HUES64 (cell line): ENCODE measurements at regions not wholly inside any gene's neighbourhood (a gene's known extent, or its start where the extent isn't known, plus 50 kb on each side); places are given as distances from the start of the nearest gene placed in this dataset.
"Not testable (repeated sequence)": the region's sequence is repeated elsewhere in the genome, so short reads cannot be mapped to it uniquely, and the experiment has no call there.

ENCODE experiments used
- H3K27ac ChIP-seq: 2 replicates; pipeline ENCODE4 v1.7.0; 2013; ENCODE audit warnings: low read depth, low read length, inconsistent platforms
- H3K27me3 ChIP-seq: 2 replicates; pipeline ENCODE4 v1.6.1; 2013; ENCODE audit warnings: mild to moderate bottlenecking, low read length; ENCODE audit not compliant: insufficient read depth
- H3K36me3 ChIP-seq: 2 replicates; pipeline ENCODE4 v1.6.1; 2013; ENCODE audit warnings: mild to moderate bottlenecking, low read length; ENCODE audit not compliant: insufficient read depth
- H3K4me1 ChIP-seq: 2 replicates; pipeline ENCODE4 v1.6.1; 2013; ENCODE audit warnings: mild to moderate bottlenecking, low read length, moderate library complexity; ENCODE audit not compliant: insufficient read depth
- H3K4me3 ChIP-seq: 2 replicates; pipeline ENCODE4 v1.5.1; 2013; ENCODE audit warnings: mild to moderate bottlenecking, low read length, moderate library complexity
- H3K9ac ChIP-seq: 2 replicates; pipeline ENCODE4 v1.6.1; 2013; ENCODE audit warnings: mild to moderate bottlenecking, low read depth, low read length
- H3K9me3 ChIP-seq: 2 replicates; pipeline ENCODE4 v1.6.1; 2013; ENCODE audit warnings: low read depth, low read length; ENCODE audit not compliant: insufficient read depth
- WGBS: fragments of 150-250, 120-280 bp; methylation state at CpG from one replicate; pipeline ENCODE4 v1.1.7; 2013; ENCODE audit warnings: missing lambda C conversion rate; 5-methylcytosine and 5-hydroxymethylcytosine counted together

- Histone ChIP-seq H3K9ac (no peak overlapping the region), H3K4me1 (no peaks in the 10 kb centered on the region), H3K36me3 (no peaks in the 10 kb centered on the region), H3K27ac (no peak overlapping the region), H3K4me3 (no peak overlapping the region), H3K27me3 (no peaks in the 10 kb centered on the region), H3K9me3 (no peaks in the 10 kb centered on the region)
- 83% methylated on average over 2 of the region's 2 CpGs for WGBS
These were observed 182.6 kb downstream of the ATOH1 start for GRCh38 chr4:94011190-94011589.

DNA sequence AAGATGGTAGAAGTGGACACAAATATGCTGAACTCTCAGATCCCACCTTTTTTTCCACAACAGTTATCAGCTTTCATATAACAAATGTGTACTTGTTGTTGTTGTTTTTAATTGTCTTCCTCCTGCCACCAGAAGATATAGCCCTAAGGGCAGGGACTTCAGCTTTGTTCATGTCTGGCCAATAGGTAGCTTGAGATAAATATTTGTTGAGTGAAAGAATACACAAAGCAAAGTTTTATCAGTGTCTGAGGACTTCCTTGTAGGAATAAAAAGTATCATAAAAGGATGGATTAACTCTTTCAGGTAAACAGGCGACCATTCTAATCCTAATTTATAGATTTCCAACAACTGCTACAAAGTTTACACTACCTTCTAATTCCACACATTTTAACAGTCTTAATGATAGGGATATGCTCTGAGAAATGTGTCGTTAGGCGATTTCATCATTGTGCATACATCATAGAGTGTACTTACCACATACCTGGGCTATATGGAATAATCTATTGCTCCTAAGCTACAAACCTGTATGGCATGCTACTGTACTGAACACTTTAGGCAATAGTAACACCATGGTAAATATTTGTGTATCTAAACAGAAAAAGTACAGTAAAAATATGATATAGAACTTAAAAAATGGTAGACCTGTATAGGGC lies 186.1 kb downstream of the ATOH1 start:
- Histone ChIP-seq H3K4me3 (no peak overlapping the region), H3K27ac (no peak overlapping the region), H3K9me3 (0 out of 2 replicates have a peak, but pooled peaks cover 2% of the 10 kb centered on the region), H3K36me3 (no peaks in the 10 kb centered on the region), H3K4me1 (no peaks in the 10 kb centered on the region), H3K9ac (no peak overlapping the region), H3K27me3 (no peaks in the 10 kb centered on the region)
- 100% methylated on average over 2 of the region's 3 CpGs for WGBS

DNA sequence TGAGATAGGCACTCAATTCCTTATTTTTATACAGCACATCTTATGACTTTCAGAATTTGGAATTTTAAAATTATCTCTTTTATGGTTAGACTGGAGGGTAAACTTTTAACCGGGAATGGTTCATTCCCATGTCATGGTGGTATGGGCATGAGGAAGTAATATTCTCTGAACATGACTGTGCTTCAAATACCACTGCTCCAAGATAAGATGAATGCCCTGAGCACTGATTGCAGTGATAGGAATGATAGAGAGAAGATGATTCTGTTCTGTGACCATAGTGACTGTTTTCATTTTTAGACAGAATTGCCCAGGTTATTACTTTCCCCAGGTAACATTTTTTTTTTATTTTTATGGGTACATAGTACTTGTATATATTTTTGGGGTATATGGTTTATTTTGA lies 187.4 kb downstream of the ATOH1 start:
- WGBS = 96% methylated on average over 1 of the region's 1 CpG
- 0 out of 2 replicates have a peak, but pooled peaks cover 2% of the 10 kb centered on the region for H3K9me3 ChIP-seq

DNA sequence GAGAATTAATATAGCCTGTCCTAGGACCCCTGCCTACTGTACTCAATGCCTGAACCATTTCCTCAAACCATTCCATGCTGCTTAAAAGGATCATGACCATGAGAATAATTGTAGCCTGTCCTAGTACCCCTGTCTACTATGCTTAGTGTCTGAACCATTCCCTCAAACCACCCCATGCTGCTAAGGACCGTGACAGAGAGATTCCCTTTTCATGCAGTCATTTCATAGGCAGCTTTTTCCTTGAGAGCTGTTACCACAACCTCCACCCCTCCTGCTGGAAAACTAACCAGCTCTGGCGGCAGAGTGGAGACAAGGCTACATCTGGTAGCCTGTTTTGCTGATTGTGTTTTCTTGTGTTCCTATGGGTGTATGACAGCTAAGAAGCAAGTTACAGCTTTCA lies 174.9 kb upstream of the SMARCAD1 start:
- Histone ChIP-seq H3K27me3 (no peaks in the 10 kb centered on the region), H3K4me1 (peaks cover 7% of the 10 kb centered on the region), H3K36me3 (no peaks in the 10 kb centered on the region), H3K4me3 (no peak overlapping the region), H3K9me3 (no peaks in the 10 kb centered on the region), H3K27ac (no peak overlapping the region), H3K9ac (no peak overlapping the region)
- WGBS = 40% methylated on average over 2 of the region's 2 CpGs

More for the DNA sequence above, 187.4 kb downstream of the ATOH1 start:
- no peaks in the 10 kb centered on the region for H3K27me3 ChIP-seq
- H3K36me3 ChIP-seq = no peaks in the 10 kb centered on the region
- H3K4me3 ChIP-seq = no peak overlapping the region
- no peak overlapping the region for H3K9ac ChIP-seq
- no peaks in the 10 kb centered on the region for H3K4me1 ChIP-seq
- no peak overlapping the region for H3K27ac ChIP-seq

DNA sequence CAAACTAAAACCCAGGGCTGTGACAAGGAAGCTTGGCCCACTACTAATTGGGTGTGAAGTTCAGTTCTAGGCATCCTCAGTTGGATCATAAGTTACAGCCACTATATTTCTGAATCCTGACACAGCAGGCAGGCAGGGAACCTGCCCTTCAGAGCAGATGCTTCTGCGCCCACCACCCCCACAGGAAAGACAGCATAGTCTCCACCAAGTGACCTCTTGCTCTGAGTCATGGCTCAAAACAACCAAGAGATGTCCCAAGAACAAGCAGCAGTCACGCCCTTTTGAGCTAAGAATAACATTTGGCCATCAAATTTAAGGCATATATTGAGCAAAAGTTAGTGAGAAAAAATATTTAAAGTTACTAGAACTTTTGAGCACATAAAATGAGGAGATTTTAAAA lies 170.7 kb upstream of the SMARCAD1 start:
- 79% methylated on average over 2 of the region's 2 CpGs for WGBS
- Histone ChIP-seq H3K27me3 (no peaks in the 10 kb centered on the region), H3K9ac (no peak overlapping the region), H3K9me3 (no peaks in the 10 kb centered on the region), H3K4me3 (no peak overlapping the region), H3K4me1 (peaks cover 7% of the 10 kb centered on the region), H3K36me3 (no peaks in the 10 kb centered on the region), H3K27ac (no peak overlapping the region)

DNA sequence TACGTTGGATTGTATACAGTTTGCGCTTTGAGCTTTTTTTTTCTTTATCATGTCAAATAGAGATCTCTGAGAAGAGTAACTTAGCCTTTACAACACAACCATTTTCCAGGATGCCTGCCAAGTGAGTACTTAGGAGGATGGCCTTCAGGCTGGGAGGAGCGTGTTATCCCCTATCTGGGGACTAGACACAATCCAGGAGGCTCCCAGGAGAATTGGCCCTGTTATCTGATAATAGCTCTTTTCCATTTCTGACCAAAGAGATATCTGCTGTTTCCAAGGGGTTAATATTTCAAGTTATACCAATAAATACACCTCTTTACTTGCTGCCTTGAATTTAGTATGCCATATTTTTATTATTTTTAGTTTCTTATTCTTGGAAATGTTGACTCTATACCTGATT lies 169.5 kb upstream of the SMARCAD1 start:
- H3K27me3 ChIP-seq = no peaks in the 10 kb centered on the region
- 96% methylated on average over 3 of the region's 3 CpGs for WGBS
- H3K27ac ChIP-seq = no peak overlapping the region
- H3K9ac ChIP-seq = no peak overlapping the region
- H3K36me3 ChIP-seq = no peaks in the 10 kb centered on the region
- no peak overlapping the region for H3K4me3 ChIP-seq
- peaks cover 7% of the 10 kb centered on the region for H3K4me1 ChIP-seq
- H3K9me3 ChIP-seq = no peaks in the 10 kb centered on the region

GRCh38 chr4:94039226-94039625 lies 168.4 kb upstream of the SMARCAD1 start:
- WGBS = 90% methylated on average over 4 of the region's 4 CpGs
- H3K4me3 ChIP-seq = no peak overlapping the region

GRCh38 chr4:94044471-94044870 lies 163.2 kb upstream of the SMARCAD1 start:
- not testable (repeated sequence) for H3K9ac ChIP-seq, H3K4me3 ChIP-seq, H3K27me3 ChIP-seq, H3K4me1 ChIP-seq, H3K36me3 ChIP-seq, H3K27ac ChIP-seq
- WGBS = 96% methylated on average over 14 of the region's 14 CpGs
- H3K9me3 ChIP-seq = peaks cover 13% of the 10 kb centered on the region

More at GRCh38 chr4:94039226-94039625, 168.4 kb upstream of the SMARCAD1 start:
- H3K27ac ChIP-seq = no peak overlapping the region
- H3K9me3 ChIP-seq = peaks cover 6% of the 10 kb centered on the region; the same call in 1 of the 2 replicates
- H3K4me1 ChIP-seq = peaks cover 7% of the 10 kb centered on the region
- no peaks in the 10 kb centered on the region for H3K27me3 ChIP-seq
- no peaks in the 10 kb centered on the region for H3K36me3 ChIP-seq
- no peak overlapping the region for H3K9ac ChIP-seq

- Histone ChIP-seq H3K9me3 (no peaks in the 10 kb centered on the region), H3K36me3 (no peaks in the 10 kb centered on the region), H3K9ac (no peak overlapping the region), H3K4me1 (peaks cover 9% of the 10 kb centered on the region), H3K27me3 (no peaks in the 10 kb centered on the region), H3K27ac (no peak overlapping the region), H3K4me3 (no peak overlapping the region)
- 93% methylated on average over 3 of the region's 4 CpGs for WGBS
These were observed 144.6 kb upstream of the SMARCAD1 start for GRCh38 chr4:94063084-94063483.

DNA sequence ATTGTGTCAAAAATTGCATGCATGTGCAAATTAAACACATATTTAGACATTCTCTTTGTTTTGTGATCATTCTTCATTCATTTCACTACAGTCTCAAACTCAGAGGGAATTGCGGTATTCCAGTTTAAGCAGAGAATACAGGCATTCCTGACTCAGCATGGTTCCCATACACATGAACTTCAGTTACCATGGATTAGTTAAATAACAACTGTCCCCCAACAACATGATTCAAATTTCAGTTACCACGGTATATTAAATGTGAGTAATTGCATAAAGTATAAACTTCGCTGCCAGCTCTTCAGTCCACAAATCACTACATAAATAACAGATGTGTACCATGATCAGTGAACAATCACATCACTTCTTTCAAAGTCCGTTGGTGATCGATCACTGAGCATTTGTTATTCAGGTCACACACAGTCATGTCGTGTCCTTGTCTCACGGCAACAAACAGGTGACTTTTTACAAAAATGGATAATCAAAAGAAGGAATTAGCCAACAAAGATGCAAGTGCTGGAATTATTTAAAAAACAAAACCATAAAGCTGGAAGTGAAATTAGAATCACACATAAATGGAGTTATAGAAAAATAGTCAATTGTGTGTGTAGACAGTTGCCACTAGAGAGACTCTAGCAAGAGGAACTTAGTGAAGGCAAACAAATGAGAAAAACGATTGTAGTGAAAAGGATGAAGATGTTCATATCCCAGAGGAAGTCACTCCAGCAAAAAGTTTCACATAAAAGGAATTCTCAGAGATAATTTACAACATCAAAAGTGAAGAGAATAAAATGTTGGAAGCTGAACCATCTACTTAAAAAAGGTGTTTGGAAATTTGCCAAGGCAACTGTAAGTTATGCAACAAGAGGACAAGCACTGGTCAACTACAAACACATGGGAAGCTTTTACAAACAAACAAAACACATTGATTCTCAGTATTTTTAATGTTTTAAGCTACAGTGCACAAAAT lies 138.6 kb upstream of the SMARCAD1 start:
- Histone ChIP-seq H3K4me3 (no peak overlapping the region), H3K9me3 (no peaks in the 10 kb centered on the region), H3K36me3 (no peaks in the 10 kb centered on the region), H3K27me3 (no peaks in the 10 kb centered on the region), H3K4me1 (peaks cover 16% of the 10 kb centered on the region), H3K9ac (no peak overlapping the region), H3K27ac (peak overlapping the region; percentile 74)
- 53% methylated on average over 7 of the region's 8 CpGs for WGBS

DNA sequence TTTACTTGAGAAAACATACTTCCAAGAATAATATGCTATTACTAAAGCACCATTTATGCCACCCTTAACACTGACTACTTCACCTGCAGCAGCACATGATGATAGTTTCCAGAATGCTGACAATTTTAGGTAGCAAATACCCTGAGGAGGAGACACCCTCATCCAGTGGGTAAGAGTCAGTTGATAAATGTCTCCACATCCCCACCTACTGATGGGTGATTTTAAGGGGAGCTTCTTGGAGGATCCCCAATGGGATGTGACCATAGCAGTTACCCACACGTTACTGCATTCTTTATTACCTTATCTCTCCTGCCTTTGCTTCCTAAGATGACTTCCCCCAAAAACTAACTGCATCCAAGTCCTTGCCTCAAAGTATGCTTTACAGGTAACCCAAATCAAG lies 131.2 kb upstream of the SMARCAD1 start:
- no peaks in the 10 kb centered on the region for H3K4me1 ChIP-seq
- WGBS = 73% methylated on average over 1 of the region's 1 CpG
- no peak overlapping the region for H3K4me3 ChIP-seq
- H3K9ac ChIP-seq = no peak overlapping the region
- H3K27me3 ChIP-seq = no peaks in the 10 kb centered on the region
- no peaks in the 10 kb centered on the region for H3K36me3 ChIP-seq
- H3K27ac ChIP-seq = no peak overlapping the region
- peaks cover 19% of the 10 kb centered on the region for H3K9me3 ChIP-seq
